RWPE2 (cell line): ENCODE measurements at regions not wholly inside any gene's neighbourhood (a gene's known extent, or its start where the extent isn't known, plus 50 kb on each side); places are given as distances from the start of the nearest gene placed in this dataset.

Experiments
- ATAC-seq: fragments of 200-7000 bp; cut with Tn5 transposase; 3 replicates; pipeline ENCODE4 v1.9.1; 2021; ENCODE audit warnings: low read depth
- DNase-seq: peaks from one replicate; pipeline ENCODE4 v3.0.0-alpha.2; 2020; ENCODE audit warnings: low spot score
- H3K27ac ChIP-seq: fragments of 450-650 bp; 2 replicates; pipeline ENCODE4 v1.5.1; 2017; ENCODE audit warnings: mild to moderate bottlenecking; ENCODE audit not compliant: poor library complexity, severe bottlenecking
- H3K27me3 ChIP-seq: fragments of 250-450 bp; sonication (Bioruptor Pico); 2 replicates; pipeline ENCODE4 v1.5.1; 2021; ENCODE audit warnings: mild to moderate bottlenecking, moderate library complexity; ENCODE audit not compliant: insufficient read depth, poor library complexity, severe bottlenecking
- H3K36me3 ChIP-seq: fragments of 250-450 bp; sonication (Bioruptor Pico); 2 replicates; pipeline ENCODE4 v1.5.1; 2020; ENCODE audit warnings: low read depth, mild to moderate bottlenecking, moderate library complexity
- H3K4me1 ChIP-seq: fragments of 250-450 bp; sonication (Bioruptor Pico); 2 replicates; pipeline ENCODE4 v1.5.1; 2021; ENCODE audit warnings: mild to moderate bottlenecking, moderate library complexity; ENCODE audit not compliant: insufficient read depth, poor library complexity, severe bottlenecking
- H3K4me3 ChIP-seq: fragments of 250-450 bp; sonication (Bioruptor Pico); 2 replicates; pipeline ENCODE4 v1.5.1; 2021; ENCODE audit warnings: mild to moderate bottlenecking, moderate library complexity; ENCODE audit not compliant: severe bottlenecking
- H3K9me3 ChIP-seq: fragments of 250-450 bp; sonication (Bioruptor Pico); 2 replicates; pipeline ENCODE4 v1.5.1; 2021; ENCODE audit warnings: mild to moderate bottlenecking, moderate library complexity; ENCODE audit not compliant: severe bottlenecking
- CTCF ChIP-seq: fragments of 450-650 bp; IDR thresholded peaks from one replicate; pipeline ENCODE4 v1.5.1; 2017; ENCODE audit warnings: mild to moderate bottlenecking, moderate library complexity; ENCODE audit not compliant: poor library complexity, severe bottlenecking

GRCh38 chr3:110101361-110101760, 764.0 kb upstream of the DPPA4 start:
- Histone ChIP-seq H3K4me1 (no peaks in the 10 kb centered on the region), H3K27me3 (no peaks in the 10 kb centered on the region), H3K36me3 (no peaks in the 10 kb centered on the region), H3K4me3 (no peak overlapping the region), H3K27ac (no peak overlapping the region), H3K9me3 (no peaks in the 10 kb centered on the region)
- no peak for ATAC-seq
- no peak for TF ChIP-seq CTCF
- DNase-seq = no peak

- no peaks in the 10 kb centered on the region for H3K9me3 ChIP-seq
- H3K36me3 ChIP-seq = no peaks in the 10 kb centered on the region
- no peaks in the 10 kb centered on the region for H3K4me1 ChIP-seq
- ATAC-seq (no peak), DNase-seq (no peak)
- no peak overlapping the region for H3K4me3 ChIP-seq
- no peak for TF ChIP-seq CTCF
- no peak overlapping the region for H3K27ac ChIP-seq
- H3K27me3 ChIP-seq = no peaks in the 10 kb centered on the region
Observed at GRCh38 chr3:110106805-110107204, 769.5 kb upstream of the DPPA4 start.

DNA sequence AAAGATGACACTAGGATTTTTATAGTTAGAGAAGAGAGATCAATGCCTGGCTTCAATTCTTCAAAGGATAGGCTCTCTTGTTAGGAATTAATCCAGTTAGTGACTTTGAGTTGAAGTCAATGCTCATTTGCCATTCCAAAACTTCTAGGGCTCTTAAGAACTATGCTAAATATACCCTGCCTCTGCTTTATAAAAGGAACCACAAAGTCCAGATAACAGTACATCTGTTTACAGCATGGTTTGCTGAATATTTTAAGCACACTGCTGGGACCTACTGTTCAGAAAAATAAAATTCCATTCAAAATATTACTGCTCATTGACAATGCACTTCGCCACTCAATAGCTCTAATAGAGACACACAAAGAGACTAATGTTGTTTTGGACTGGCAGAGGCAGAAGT, 786.6 kb upstream of the DPPA4 start:
- no peak overlapping the region for H3K27ac ChIP-seq

GRCh38 chr3:110126065-110126464, 788.7 kb upstream of the DPPA4 start:
- Histone ChIP-seq H3K4me1 (no peaks in the 10 kb centered on the region), H3K9me3 (no peaks in the 10 kb centered on the region), H3K27me3 (no peaks in the 10 kb centered on the region), H3K4me3 (no peak overlapping the region), H3K36me3 (no peaks in the 10 kb centered on the region; the same call in 1 of the 2 replicates), H3K27ac (no peak overlapping the region)
- TF ChIP-seq CTCF = no peak
- DNase-seq (peak; percentile 42), ATAC-seq (no peak)

More for the DNA sequence above, 786.6 kb upstream of the DPPA4 start:
- no peaks in the 10 kb centered on the region for H3K27me3 ChIP-seq
- no peak for TF ChIP-seq CTCF
- H3K9me3 ChIP-seq = no peaks in the 10 kb centered on the region
- H3K36me3 ChIP-seq = no peaks in the 10 kb centered on the region
- no peaks in the 10 kb centered on the region for H3K4me1 ChIP-seq
- ATAC-seq (no peak), DNase-seq (no peak)
- no peak overlapping the region for H3K4me3 ChIP-seq

DNA sequence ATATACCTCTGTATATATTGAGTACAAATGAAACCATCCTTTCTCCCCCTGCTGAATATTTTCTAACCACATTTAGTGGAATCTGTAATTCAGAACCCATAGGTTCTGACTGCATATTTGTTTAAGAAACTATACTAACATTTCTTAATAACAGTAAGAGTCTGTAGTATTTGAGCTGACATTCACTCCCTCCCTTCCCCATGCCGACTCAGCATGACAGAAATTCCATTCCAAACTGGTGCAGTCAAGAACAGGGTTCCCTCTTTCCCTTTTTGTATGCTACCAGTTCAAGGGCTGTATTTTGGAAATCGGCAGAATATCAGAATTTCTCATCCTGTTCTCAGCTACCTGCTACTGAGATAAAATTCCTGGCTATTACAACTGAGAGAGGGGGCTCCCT, 796.6 kb upstream of the DPPA4 start:
- no peak for ATAC-seq
- no peak overlapping the region for H3K27ac ChIP-seq
- no peaks in the 10 kb centered on the region for H3K9me3 ChIP-seq
- no peak for TF ChIP-seq CTCF
- no peak overlapping the region for H3K4me3 ChIP-seq
- H3K27me3 ChIP-seq = no peaks in the 10 kb centered on the region
- H3K4me1 ChIP-seq = no peaks in the 10 kb centered on the region
- no peak for DNase-seq
- H3K36me3 ChIP-seq = no peaks in the 10 kb centered on the region; the same call in 1 of the 2 replicates
